Osteocyte (in vitro differentiated cells): ENCODE measurements at regions not wholly inside any gene's neighbourhood (a gene's known extent, or its start where the extent isn't known, plus 50 kb on each side); places are given as distances from the start of the nearest gene placed in this dataset.

Experiments
- DNase-seq: peaks from one replicate; pipeline ENCODE4 v3.0.0; 2021; ENCODE audit warnings: mixed read lengths; ENCODE audit not compliant: unreplicated experiment; ENCODE audit errors: extremely low spot score
- H3K27ac Mint-ChIP-seq: one replicate; pipeline ENCODE4 v1.8.0; 2021; ENCODE audit warnings: mild to moderate bottlenecking, mixed read lengths; ENCODE audit not compliant: unreplicated experiment
- H3K27me3 Mint-ChIP-seq: one replicate; pipeline ENCODE4 v1.8.0; 2021; ENCODE audit warnings: mixed read lengths; ENCODE audit not compliant: unreplicated experiment
- H3K36me3 Mint-ChIP-seq: one replicate; pipeline ENCODE4 v1.8.0; 2021; ENCODE audit warnings: mixed read lengths; ENCODE audit not compliant: unreplicated experiment
- H3K4me1 Mint-ChIP-seq: one replicate; pipeline ENCODE4 v1.8.0; 2021; ENCODE audit warnings: mixed read lengths; ENCODE audit not compliant: unreplicated experiment
- H3K4me3 Mint-ChIP-seq: one replicate; pipeline ENCODE4 v1.8.0; 2021; ENCODE audit warnings: mild to moderate bottlenecking, moderate library complexity, mixed read lengths; ENCODE audit not compliant: unreplicated experiment
- H3K9me3 Mint-ChIP-seq: one replicate; pipeline ENCODE4 v1.8.0; 2021; ENCODE audit warnings: mixed read lengths; ENCODE audit not compliant: unreplicated experiment
- TF ChIP-seq, protein P1 (sequence below): fragments of 200-600 bp; sonication (generic); IDR thresholded peaks from 2 replicates; pipeline ENCODE4 v1.5.0; 2021; ENCODE audit warnings: antibody characterized with exemption, mild to moderate bottlenecking, moderate library complexity

GRCh38 chr10:128808921-128809440 is 658.1 kb upstream of the MGMT start:
- DNase-seq: no peak
- no peaks in the 10 kb centered on the region for H3K4me1 Mint-ChIP-seq
- no peak overlapping the region for H3K27ac Mint-ChIP-seq
- no peaks in the 10 kb centered on the region for H3K36me3 Mint-ChIP-seq
- TF ChIP-seq, protein P1, sequence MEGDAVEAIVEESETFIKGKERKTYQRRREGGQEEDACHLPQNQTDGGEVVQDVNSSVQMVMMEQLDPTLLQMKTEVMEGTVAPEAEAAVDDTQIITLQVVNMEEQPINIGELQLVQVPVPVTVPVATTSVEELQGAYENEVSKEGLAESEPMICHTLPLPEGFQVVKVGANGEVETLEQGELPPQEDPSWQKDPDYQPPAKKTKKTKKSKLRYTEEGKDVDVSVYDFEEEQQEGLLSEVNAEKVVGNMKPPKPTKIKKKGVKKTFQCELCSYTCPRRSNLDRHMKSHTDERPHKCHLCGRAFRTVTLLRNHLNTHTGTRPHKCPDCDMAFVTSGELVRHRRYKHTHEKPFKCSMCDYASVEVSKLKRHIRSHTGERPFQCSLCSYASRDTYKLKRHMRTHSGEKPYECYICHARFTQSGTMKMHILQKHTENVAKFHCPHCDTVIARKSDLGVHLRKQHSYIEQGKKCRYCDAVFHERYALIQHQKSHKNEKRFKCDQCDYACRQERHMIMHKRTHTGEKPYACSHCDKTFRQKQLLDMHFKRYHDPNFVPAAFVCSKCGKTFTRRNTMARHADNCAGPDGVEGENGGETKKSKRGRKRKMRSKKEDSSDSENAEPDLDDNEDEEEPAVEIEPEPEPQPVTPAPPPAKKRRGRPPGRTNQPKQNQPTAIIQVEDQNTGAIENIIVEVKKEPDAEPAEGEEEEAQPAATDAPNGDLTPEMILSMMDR: no peak
- H3K27me3 Mint-ChIP-seq: no peaks in the 10 kb centered on the region
- H3K9me3 Mint-ChIP-seq: peaks cover 38% of the 10 kb centered on the region
- no peak overlapping the region for H3K4me3 Mint-ChIP-seq

GRCh38 chr10:128811511-128811910 is 655.5 kb upstream of the MGMT start:
- Mint-ChIP-seq H3K9me3 (peaks cover 36% of the 10 kb centered on the region), H3K36me3 (no peaks in the 10 kb centered on the region), H3K27me3 (no peaks in the 10 kb centered on the region), H3K4me3 (no peak overlapping the region), H3K27ac (no peak overlapping the region), H3K4me1 (no peaks in the 10 kb centered on the region)
- no peak for DNase-seq
- TF ChIP-seq, protein P1: no peak

GRCh38 chr10:128812000-128812399 is 655.0 kb upstream of the MGMT start:
- Mint-ChIP-seq H3K4me1 (no peaks in the 10 kb centered on the region), H3K27ac (no peak overlapping the region), H3K9me3 (peaks cover 39% of the 10 kb centered on the region), H3K4me3 (no peak overlapping the region), H3K36me3 (no peaks in the 10 kb centered on the region), H3K27me3 (no peaks in the 10 kb centered on the region)
- DNase-seq: peak; percentile 62
- TF ChIP-seq, protein P1: no peak

DNA sequence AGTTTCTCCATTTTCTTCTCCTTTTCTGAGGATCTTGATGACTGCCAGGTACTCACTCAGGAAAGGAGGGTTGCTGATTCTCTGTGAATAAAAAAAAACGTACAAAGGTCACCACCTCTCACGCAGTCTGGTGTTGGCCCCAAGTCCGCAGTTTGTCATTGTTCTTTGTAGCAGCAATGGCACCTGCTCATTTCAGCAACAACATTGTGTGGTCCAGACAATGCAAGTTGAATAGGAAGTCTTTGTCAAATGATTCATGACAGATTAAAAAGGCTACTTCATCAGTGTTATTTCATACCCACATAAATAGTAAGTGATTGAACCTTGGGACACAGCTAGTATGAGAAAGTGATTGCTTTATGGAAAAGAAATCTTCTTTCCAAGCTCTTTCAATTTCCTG is 653.5 kb upstream of the MGMT start:
- peaks cover 34% of the 10 kb centered on the region for H3K9me3 Mint-ChIP-seq

GRCh38 chr10:128814024-128814423 is 653.0 kb upstream of the MGMT start:
- H3K36me3 Mint-ChIP-seq: no peaks in the 10 kb centered on the region
- H3K4me1 Mint-ChIP-seq: no peaks in the 10 kb centered on the region
- TF ChIP-seq, protein P1: no peak
- DNase-seq: peak; percentile 59
- no peaks in the 10 kb centered on the region for H3K27me3 Mint-ChIP-seq
- H3K4me3 Mint-ChIP-seq: no peak overlapping the region
- no peak overlapping the region for H3K27ac Mint-ChIP-seq
- peaks cover 32% of the 10 kb centered on the region for H3K9me3 Mint-ChIP-seq

More for the DNA sequence above, 653.5 kb upstream of the MGMT start:
- no peak overlapping the region for H3K27ac Mint-ChIP-seq
- no peaks in the 10 kb centered on the region for H3K36me3 Mint-ChIP-seq
- TF ChIP-seq, protein P1: no peak
- H3K27me3 Mint-ChIP-seq: no peaks in the 10 kb centered on the region
- no peak for DNase-seq
- no peak overlapping the region for H3K4me3 Mint-ChIP-seq
- no peaks in the 10 kb centered on the region for H3K4me1 Mint-ChIP-seq
